Effector memory CD8-positive, alpha-beta T cell (primary cell): ENCODE measurements at regions not wholly inside any gene's neighbourhood (a gene's known extent, or its start where the extent isn't known, plus 50 kb on each side); places are given as distances from the start of the nearest gene placed in this dataset.
"Not testable (repeated sequence)": the region's sequence is repeated elsewhere in the genome, so short reads cannot be mapped to it uniquely, and the experiment has no call there.

Experiments used
- ATAC-seq: fragments of 150-1000 bp; cut with Tn5 transposase; replicated peaks from 2 replicates; pipeline ENCODE4 v1.10.0; 2021; ENCODE audit warnings: mild to moderate bottlenecking, moderate library complexity
- DNase-seq, 3 experiments: peaks; one replicate each; pipeline ENCODE4 v3.0.0; 2021
- H3K27ac Mint-ChIP-seq, 2 donors: one replicate each; pipeline ENCODE4 v1.8.0; 2022; ENCODE audit warnings: mild to moderate bottlenecking in 2 of 2, mixed read lengths in 2 of 2, moderate library complexity in 2 of 2
- H3K27me3 Mint-ChIP-seq, 2 donors: one replicate each; pipeline ENCODE4 v1.8.0; 2022; ENCODE audit warnings: mixed read lengths in 2 of 2
- H3K36me3 Mint-ChIP-seq: one replicate; pipeline ENCODE4 v1.8.0; 2022; ENCODE audit warnings: mild to moderate bottlenecking, moderate library complexity, mixed read lengths; ENCODE audit not compliant: insufficient read depth
- H3K4me1 Mint-ChIP-seq, 2 donors: one replicate each; pipeline ENCODE4 v1.8.0; 2022; ENCODE audit warnings: low read depth in 2 of 2, mixed read lengths in 2 of 2
- H3K4me3 Mint-ChIP-seq, 2 donors: one replicate each; pipeline ENCODE4 v1.8.0; 2022; ENCODE audit warnings: mild to moderate bottlenecking in 2 of 2, mixed read lengths in 2 of 2, moderate library complexity in 2 of 2
- H3K9me3 Mint-ChIP-seq, 2 donors: one replicate each; pipeline ENCODE4 v1.8.0; 2022; ENCODE audit warnings: mixed read lengths in 2 of 2

DNA sequence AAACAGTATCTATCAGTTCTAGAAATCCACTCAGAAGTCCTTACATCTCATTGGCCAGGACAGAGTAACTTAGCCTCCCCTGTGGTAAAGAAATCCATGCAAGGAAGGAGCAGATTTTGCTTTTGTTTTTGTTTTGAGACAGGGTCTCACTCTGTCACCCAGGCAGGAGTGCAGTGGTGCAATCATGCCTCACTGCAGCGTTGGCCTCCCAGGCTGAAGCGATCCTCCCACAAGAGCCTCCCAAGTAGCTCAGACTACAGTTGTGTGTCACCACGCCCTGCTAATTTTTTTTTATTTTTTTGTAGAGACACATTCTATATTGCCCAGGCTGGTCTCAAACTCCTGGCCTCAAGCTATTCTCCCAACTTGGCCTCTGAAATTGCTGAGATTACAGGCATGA, 185.1 kb downstream of the NRP2 start:
- ATAC-seq (no peak), DNase-seq (no peak)
- no peaks in the 10 kb centered on the region for H3K36me3 Mint-ChIP-seq
- no peaks in the 10 kb centered on the region for H3K9me3 Mint-ChIP-seq
- H3K27me3 Mint-ChIP-seq = peaks cover 18 to 72% of the 10 kb centered on the region in 2 donors
- no peak overlapping the region for H3K4me3 Mint-ChIP-seq
- H3K4me1 Mint-ChIP-seq = peaks cover 0 to 3% of the 10 kb centered on the region in 2 donors
- H3K27ac Mint-ChIP-seq = no peak overlapping the region

DNA sequence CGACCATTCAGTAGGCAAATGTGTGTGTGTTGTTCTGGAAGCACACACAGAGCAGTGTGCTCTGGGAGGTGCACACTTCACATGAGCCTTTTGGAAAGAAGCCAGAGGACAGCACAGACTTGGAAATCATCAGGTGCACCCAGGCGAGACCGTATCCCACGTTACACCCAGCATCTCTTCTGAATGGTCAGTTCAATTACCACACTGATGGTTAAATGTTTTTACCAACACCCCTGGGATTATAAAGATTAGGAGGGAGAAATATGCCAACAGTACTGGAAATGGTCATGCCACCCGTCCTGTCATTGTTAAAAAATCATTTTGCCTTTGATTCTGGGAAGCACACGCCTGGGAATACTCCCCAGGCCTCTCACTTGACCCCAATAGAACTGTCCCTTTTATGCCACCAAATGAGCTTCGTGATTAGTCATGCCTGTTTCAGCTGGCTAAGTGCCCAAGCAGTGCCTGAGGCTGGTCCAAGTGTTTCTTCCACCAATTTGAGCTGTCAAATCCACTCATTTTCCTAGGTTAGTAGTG, 183.7 kb downstream of the NRP2 start:
- no peak overlapping the region for H3K27ac Mint-ChIP-seq
- H3K4me1 Mint-ChIP-seq = peaks cover 0 to 5% of the 10 kb centered on the region in 2 donors
- DNase-seq (no peak), ATAC-seq (no peak)
- H3K36me3 Mint-ChIP-seq = no peaks in the 10 kb centered on the region
- no peaks in the 10 kb centered on the region for H3K9me3 Mint-ChIP-seq
- no peak overlapping the region for H3K4me3 Mint-ChIP-seq
- peaks cover 20 to 67% of the 10 kb centered on the region in 2 donors for H3K27me3 Mint-ChIP-seq

DNA sequence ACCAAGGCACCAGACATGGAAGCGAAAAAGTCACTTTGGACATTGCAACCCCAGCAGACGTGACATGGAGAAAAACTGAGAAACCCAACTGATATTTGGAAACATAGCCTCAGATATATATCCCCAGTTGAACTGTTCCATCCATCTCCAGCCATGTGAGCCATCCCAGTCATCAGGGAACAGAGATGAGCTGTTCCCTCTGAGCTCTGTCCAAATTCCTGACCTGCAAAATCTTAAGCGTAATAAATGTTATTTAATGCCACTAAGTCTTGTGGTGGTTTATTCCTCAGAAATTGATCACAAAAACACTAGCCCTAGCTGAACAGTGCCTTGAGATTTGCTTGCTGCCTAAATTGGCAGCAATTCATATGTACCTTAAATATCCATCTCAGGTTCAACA, 182.8 kb downstream of the NRP2 start:
- peaks cover 20 to 68% of the 10 kb centered on the region in 2 donors for H3K27me3 Mint-ChIP-seq
- H3K4me3 Mint-ChIP-seq = no peak overlapping the region
- no peak overlapping the region for H3K27ac Mint-ChIP-seq
- no peaks in the 10 kb centered on the region for H3K9me3 Mint-ChIP-seq
- no peak for DNase-seq
- H3K36me3 Mint-ChIP-seq = no peaks in the 10 kb centered on the region
- no peak for ATAC-seq
- H3K4me1 Mint-ChIP-seq = peaks cover 0 to 5% of the 10 kb centered on the region in 2 donors

GRCh38 chr2:205864491-205864890, 182.2 kb downstream of the NRP2 start:
- no peaks in the 10 kb centered on the region for H3K36me3 Mint-ChIP-seq
- no peak for DNase-seq
- ATAC-seq = no peak
- H3K4me3 Mint-ChIP-seq = no peak overlapping the region
- H3K9me3 Mint-ChIP-seq = no peaks in the 10 kb centered on the region
- H3K4me1 Mint-ChIP-seq = peaks cover 0 to 5% of the 10 kb centered on the region in 2 donors
- no peak overlapping the region for H3K27ac Mint-ChIP-seq
- H3K27me3 Mint-ChIP-seq = peaks cover 18 to 68% of the 10 kb centered on the region in 2 donors

DNA sequence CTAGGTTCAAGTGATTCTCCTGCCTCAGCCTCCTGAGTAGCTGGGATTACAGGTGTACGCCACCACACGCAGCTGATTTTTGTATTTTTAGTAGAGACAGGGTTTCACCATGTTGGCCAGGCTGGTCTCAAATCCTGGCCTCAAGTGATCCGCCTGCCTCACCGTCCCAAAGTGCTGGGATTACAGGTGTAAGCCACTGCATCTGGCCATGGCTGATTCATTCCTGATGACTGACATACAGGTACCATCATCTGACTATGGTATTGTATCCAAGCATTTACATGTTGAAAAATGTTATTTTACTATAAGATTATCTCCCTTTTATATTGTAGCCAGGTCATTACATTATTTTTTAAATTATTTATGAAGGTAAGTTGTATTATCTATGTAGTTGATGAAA, 180.5 kb downstream of the NRP2 start:
- DNase-seq, H3K4me1 Mint-ChIP-seq, ATAC-seq, H3K9me3 Mint-ChIP-seq, H3K4me3 Mint-ChIP-seq, H3K27ac Mint-ChIP-seq, H3K36me3 Mint-ChIP-seq: not testable (repeated sequence)
- peaks cover 13 to 71% of the 10 kb centered on the region in 2 donors for H3K27me3 Mint-ChIP-seq

GRCh38 chr2:205860885-205861284, 178.6 kb downstream of the NRP2 start:
- Mint-ChIP-seq H3K36me3 (no peaks in the 10 kb centered on the region), H3K27me3 (peaks cover 7 to 65% of the 10 kb centered on the region in 2 donors), H3K4me3 (no peak overlapping the region), H3K9me3 (no peaks in the 10 kb centered on the region), H3K27ac (no peak overlapping the region), H3K4me1 (peaks cover 0 to 2% of the 10 kb centered on the region in 2 donors)
- ATAC-seq (no peak), DNase-seq (no peak)

DNA sequence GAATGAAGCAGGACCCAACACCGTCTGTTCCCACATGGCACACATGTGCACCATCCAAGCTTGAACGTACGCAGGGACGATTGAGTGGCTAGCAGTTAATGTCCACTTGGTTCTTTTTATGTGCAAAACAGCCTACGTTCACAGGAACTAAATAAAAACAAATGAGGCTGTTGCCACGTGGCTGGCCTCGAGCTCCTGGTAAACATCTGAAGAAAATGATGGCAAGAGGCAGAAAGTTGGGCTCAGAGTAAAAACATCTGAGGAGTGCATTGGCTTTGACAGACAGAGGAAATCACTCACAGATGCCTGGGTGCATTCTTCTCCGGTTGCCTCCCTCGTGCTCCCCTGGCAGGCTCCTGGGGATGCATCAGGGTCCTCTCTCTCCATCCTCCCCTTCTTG, 177.9 kb downstream of the NRP2 start:
- Mint-ChIP-seq H3K4me1 (peaks cover 0 to 2% of the 10 kb centered on the region in 2 donors), H3K36me3 (no peaks in the 10 kb centered on the region), H3K9me3 (no peaks in the 10 kb centered on the region), H3K4me3 (no peak overlapping the region), H3K27me3 (peaks cover 7 to 65% of the 10 kb centered on the region in 2 donors), H3K27ac (no peak overlapping the region)
- ATAC-seq = no peak
- no peak for DNase-seq

DNA sequence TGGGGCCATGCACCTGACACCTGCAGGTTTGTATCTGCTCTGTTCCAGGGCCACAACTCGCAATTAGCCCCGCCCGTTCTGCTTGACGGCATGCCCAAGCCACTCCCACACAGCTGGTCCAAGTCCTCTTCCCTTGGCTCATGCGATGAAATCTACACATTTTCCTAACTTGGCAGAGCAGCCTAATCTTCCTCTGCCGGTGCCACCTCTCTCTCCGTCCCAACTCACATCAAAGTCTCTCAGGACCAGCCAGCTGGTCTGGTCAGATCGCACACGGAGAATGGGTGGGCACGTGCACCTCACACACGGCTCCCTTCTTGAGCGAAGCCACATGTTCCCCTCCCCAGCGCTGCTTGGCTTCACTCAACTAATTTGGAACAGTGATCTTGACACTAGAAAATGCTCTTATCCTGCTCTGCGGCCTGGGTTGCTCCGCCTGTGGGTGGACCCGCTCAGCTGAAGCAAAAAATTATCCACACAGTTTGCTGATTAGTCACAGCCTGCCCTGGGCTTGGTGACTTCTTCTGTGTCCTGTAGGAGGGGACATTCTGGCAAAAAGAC, 176.7 kb downstream of the NRP2 start:
- Mint-ChIP-seq H3K36me3 (no peaks in the 10 kb centered on the region), H3K4me3 (no peak overlapping the region), H3K27ac (no peak overlapping the region), H3K27me3 (peaks cover 7 to 62% of the 10 kb centered on the region in 2 donors), H3K9me3 (no peaks in the 10 kb centered on the region), H3K4me1 (peaks cover 0 to 2% of the 10 kb centered on the region in 2 donors)
- ATAC-seq (no peak), DNase-seq (no peak)

- H3K4me1 Mint-ChIP-seq = peaks cover 0 to 2% of the 10 kb centered on the region in 2 donors
- H3K9me3 Mint-ChIP-seq = no peaks in the 10 kb centered on the region
- no peak overlapping the region for H3K4me3 Mint-ChIP-seq
- peaks cover 7 to 60% of the 10 kb centered on the region in 2 donors for H3K27me3 Mint-ChIP-seq
- no peak overlapping the region for H3K27ac Mint-ChIP-seq
- H3K36me3 Mint-ChIP-seq = no peaks in the 10 kb centered on the region
- ATAC-seq (no peak), DNase-seq (no peak)
Measured at GRCh38 chr2:205858275-205858674, 176.0 kb downstream of the NRP2 start.

DNA sequence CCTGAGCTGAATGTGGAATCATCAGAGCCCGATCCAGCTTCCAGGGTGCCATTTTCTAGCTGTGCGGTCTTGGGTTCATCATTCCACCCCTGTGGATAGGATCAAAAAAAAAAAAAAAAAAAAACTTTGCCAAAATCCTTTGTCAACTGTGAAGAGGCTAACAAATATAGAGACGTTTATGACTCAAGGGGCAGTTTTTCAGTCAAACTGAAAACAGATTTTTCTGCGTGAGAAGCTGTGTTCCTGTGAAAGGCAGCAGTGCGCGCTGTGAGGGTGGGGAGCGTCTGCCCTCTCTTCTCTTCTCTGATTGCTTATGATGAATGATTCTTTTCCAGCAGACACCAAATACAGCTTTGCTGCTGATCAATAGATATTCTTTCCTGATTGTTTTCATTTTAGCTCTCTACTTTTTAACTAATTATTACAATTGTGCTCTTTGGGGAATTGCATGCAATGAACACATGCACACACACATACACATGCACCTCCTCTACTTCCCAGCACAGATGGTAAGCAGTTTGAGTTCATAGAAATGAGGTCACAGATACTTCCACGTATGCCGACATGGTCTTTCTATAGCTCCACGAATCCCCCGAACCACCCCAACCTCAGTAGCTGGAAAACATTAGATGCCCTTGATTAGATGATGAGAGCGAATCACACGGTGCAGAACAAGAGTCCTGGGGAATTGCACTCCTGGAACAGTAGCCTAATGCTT, 175.4 kb downstream of the NRP2 start:
- H3K27ac Mint-ChIP-seq = no peak overlapping the region
- no peaks in the 10 kb centered on the region for H3K9me3 Mint-ChIP-seq
- H3K36me3 Mint-ChIP-seq = no peaks in the 10 kb centered on the region
- ATAC-seq = no peak
- no peak for DNase-seq
- peaks cover 13 to 61% of the 10 kb centered on the region in 2 donors for H3K27me3 Mint-ChIP-seq
- H3K4me1 Mint-ChIP-seq = peaks cover 0 to 2% of the 10 kb centered on the region in 2 donors
- no peak overlapping the region for H3K4me3 Mint-ChIP-seq

DNA sequence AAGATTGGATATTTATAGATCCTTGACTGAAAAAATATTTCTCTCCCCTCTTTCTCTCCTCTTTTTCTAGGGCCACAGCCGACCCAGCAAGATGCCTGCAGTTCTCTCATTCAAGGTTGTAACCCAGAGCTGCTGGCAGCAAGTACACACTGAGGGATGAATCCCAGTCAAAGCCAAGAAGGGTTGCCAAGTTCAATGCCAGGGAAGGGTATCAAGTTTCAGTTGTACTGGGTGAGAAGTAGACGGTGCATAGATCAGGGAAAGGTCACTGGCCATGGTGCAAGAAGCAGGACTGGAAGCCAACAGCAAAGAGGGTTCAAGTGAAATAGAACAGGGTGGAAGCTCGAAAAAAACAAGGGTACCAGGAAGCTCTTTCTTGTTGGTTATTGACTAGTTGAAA, 170.2 kb downstream of the NRP2 start:
- no peaks in the 10 kb centered on the region for H3K4me1 Mint-ChIP-seq
- DNase-seq = no peak
- H3K4me3 Mint-ChIP-seq = no peak overlapping the region
- ATAC-seq = no peak
- no peaks in the 10 kb centered on the region for H3K9me3 Mint-ChIP-seq
- no peaks in the 10 kb centered on the region for H3K36me3 Mint-ChIP-seq
- no peak overlapping the region for H3K27ac Mint-ChIP-seq
- H3K27me3 Mint-ChIP-seq = peaks cover 27 to 54% of the 10 kb centered on the region in 2 donors

DNA sequence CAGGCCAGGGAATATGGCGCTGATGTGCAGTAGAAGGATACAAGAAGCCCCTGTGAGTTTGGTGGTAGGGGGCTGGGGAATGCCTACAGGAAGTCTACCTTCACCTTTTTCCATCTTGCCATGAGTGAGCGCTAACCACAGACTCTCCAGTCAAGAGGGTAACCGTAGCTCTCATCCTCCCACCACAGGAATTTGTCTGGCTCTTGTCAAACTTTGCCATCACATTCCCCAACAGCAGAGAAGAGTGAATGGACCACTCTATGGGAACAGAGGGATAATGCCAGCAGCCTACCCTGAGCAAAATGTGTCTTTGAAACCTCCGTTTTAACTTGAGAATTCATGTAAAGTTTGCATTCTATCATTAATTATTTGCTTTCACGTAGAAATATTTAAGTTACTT, 168.3 kb downstream of the NRP2 start:
- no peaks in the 10 kb centered on the region for H3K4me1 Mint-ChIP-seq
- H3K36me3 Mint-ChIP-seq = no peaks in the 10 kb centered on the region
- peaks cover 32 to 50% of the 10 kb centered on the region in 2 donors for H3K27me3 Mint-ChIP-seq
- no peak overlapping the region for H3K27ac Mint-ChIP-seq
- DNase-seq = no peak
- H3K9me3 Mint-ChIP-seq = no peaks in the 10 kb centered on the region
- H3K4me3 Mint-ChIP-seq = no peak overlapping the region
- ATAC-seq = no peak

- Mint-ChIP-seq H3K36me3 (no peaks in the 10 kb centered on the region), H3K4me3 (no peak overlapping the region), H3K27ac (no peak overlapping the region), H3K9me3 (no peaks in the 10 kb centered on the region), H3K27me3 (peaks cover 32 to 45% of the 10 kb centered on the region in 2 donors), H3K4me1 (no peaks in the 10 kb centered on the region)
- no peak for ATAC-seq
- DNase-seq = no peak
Measured at GRCh38 chr2:205850132-205850531, 167.8 kb downstream of the NRP2 start.

- no peak overlapping the region for H3K4me3 Mint-ChIP-seq
- no peak for ATAC-seq
- no peaks in the 10 kb centered on the region for H3K36me3 Mint-ChIP-seq
- no peaks in the 10 kb centered on the region for H3K4me1 Mint-ChIP-seq
- peaks cover 32 to 44% of the 10 kb centered on the region in 2 donors for H3K27me3 Mint-ChIP-seq
- DNase-seq = no peak
- no peaks in the 10 kb centered on the region for H3K9me3 Mint-ChIP-seq
- no peak overlapping the region for H3K27ac Mint-ChIP-seq
Measured at GRCh38 chr2:205849136-205849535, 166.8 kb downstream of the NRP2 start.
